ENCODE measurements at regions not wholly inside any gene's neighbourhood (a gene's known extent, or its start where the extent isn't known, plus 50 kb on each side); places are given as distances from the start of the nearest gene placed in this dataset.
A peak's percentile ranks its signal among the peaks of the same experiment; 100 is the strongest.

GRCh38 chr2:213202011-213202410, 50.6 kb upstream of the IKZF2 start:
- DNase-seq (ENCODE audit: low read depth) = no peak

GRCh38 chr2:213205944-213206343, 54.5 kb upstream of the IKZF2 start:
- no peak for DNase-seq (ENCODE audit: low read depth)

- no peak for DNase-seq (ENCODE audit: low read depth)
These were observed 61.8 kb upstream of the IKZF2 start for GRCh38 chr2:213213186-213213585.

GRCh38 chr2:213214209-213214608, 62.8 kb upstream of the IKZF2 start:
- no peak for DNase-seq (ENCODE audit: low read depth)

- peak; percentile 90 for DNase-seq (ENCODE audit: low read depth)
These were observed 65.0 kb upstream of the IKZF2 start for GRCh38 chr2:213216461-213216860.

GRCh38 chr2:213219816-213220215, 64.4 kb upstream of the SPAG16 start:
- peak; percentile 32 for DNase-seq (ENCODE audit: low read depth)

- no peak for DNase-seq (ENCODE audit: low read depth)
These were observed 63.2 kb upstream of the SPAG16 start for GRCh38 chr2:213220967-213221603.

GRCh38 chr2:213221957-213222356, 62.3 kb upstream of the SPAG16 start:
- peak; percentile 42 for DNase-seq (ENCODE audit: low read depth)

GRCh38 chr2:213224366-213224765, 59.9 kb upstream of the SPAG16 start:
- peak; percentile 32 for DNase-seq (ENCODE audit: low read depth)

GRCh38 chr2:213225866-213226265, 58.4 kb upstream of the SPAG16 start:
- DNase-seq (ENCODE audit: low read depth) = no peak

- no peak for DNase-seq (ENCODE audit: low read depth)
These were observed 56.8 kb upstream of the SPAG16 start for GRCh38 chr2:213227458-213227857.

GRCh38 chr2:213228638-213229037, 55.6 kb upstream of the SPAG16 start:
- no peak for DNase-seq (ENCODE audit: low read depth)

- peak; percentile 72 for DNase-seq (ENCODE audit: low read depth)
These were observed 54.5 kb upstream of the SPAG16 start for GRCh38 chr2:213229814-213230213.

- no peak for DNase-seq (ENCODE audit: low read depth)
These were observed 52.3 kb upstream of the SPAG16 start for GRCh38 chr2:213231966-213232365.

- DNase-seq (ENCODE audit: low read depth) = peak; percentile 33
These were observed 51.4 kb upstream of the SPAG16 start for GRCh38 chr2:213232649-213233437.

- DNase-seq (ENCODE audit: low read depth) = no peak
These were observed 50.6 kb upstream of the SPAG16 start for GRCh38 chr2:213233438-213234330.
